ENCODE measurements at regions not wholly inside any gene's neighbourhood (a gene's known extent, or its start where the extent isn't known, plus 50 kb on each side); places are given as distances from the start of the nearest gene placed in this dataset.
"Not testable (repeated sequence)": the region's sequence is repeated elsewhere in the genome, so short reads cannot be mapped to it uniquely, and the experiment has no call there.

DNA sequence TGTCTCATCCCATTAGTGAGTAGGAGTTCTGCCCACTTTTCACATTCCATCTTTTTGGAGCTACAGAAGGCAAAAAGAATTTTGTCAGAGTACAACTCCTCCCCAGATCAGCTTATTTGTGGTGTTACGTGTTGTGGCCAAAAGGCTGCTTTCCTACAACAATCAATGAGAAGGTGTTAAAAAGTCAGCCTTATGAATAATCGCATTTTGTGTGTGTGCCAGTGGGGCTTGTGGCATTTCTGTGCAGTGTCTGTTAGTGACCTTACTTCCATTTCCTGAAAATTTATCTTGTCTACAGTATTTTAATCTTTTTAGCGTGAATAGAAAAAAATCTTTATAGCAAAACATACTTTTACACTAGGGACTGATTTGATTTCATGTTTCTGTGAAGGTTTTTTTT lies 458.3 kb upstream of the LCORL start:
- no peak for DNase-seq (ENCODE audit: low read depth in 2 of 2)

DNA sequence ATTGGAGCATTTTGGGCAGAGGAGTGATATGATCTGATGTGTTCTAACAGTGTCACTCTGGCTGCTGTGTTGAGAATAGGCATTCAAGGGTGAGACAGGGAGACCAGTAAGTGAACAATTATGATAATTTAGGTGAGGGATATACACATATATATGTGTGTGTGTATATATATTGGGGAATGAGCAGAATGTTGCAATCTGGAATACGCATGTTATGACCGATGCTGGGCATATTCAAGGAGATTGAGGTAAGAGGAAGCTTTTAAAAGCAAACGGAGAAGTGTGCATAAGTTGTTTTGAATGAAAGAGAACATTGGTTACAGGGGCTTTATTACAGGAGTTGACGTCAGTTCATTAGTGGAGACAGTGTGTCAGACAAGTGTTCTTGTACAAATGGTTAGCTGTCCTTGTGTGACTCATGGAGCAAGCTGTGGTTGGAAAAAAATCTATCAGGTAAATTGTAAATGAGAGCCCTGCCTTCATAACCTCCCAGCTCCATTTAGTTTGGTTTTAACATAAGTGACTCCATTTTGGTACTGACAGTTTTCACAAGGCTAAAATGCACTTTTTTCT lies 442.5 kb upstream of the LCORL start:
- no peak for DNase-seq (ENCODE audit: low read depth in 2 of 2)

DNA sequence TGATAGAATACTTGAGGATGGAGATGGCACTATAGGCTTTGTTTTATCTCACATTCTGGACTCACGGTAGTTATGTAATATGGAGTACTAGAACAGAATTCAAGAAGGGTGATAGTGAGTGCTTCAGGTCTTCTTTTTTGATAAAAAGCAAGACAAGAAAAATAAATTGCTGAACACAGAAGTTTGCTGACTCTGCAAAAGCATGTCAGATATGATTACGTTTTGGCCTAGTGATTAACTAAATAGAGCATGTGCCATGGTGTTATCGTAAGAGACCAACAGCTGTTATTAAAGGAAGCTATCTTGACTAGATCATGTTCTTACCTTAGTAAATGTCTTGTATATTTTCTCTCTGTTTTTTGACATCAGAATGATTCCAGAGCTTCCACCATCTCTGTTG lies 436.9 kb upstream of the LCORL start:
- no peak for DNase-seq (ENCODE audit: low read depth in 2 of 2)

DNA sequence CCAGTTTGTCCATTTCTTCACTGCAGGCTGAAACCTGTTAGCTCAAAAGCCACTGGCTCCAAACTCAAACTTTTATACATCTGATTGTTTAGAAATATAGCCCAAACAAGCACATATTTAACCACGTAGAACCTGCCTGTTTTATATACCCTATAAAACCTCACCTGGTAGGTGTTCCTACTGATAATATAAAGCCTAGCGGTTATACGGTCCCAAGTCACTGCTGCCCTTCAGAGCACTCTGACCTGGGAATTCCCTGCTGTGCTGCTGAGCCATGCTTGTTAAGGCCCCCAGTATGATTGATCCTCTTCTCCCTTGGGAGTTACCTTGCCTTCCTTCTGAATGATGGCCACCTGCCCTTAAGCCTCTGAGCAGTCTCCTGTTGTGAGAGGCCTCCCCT lies 432.8 kb upstream of the LCORL start:
- no peak for DNase-seq (ENCODE audit: low read depth in 2 of 2)

DNA sequence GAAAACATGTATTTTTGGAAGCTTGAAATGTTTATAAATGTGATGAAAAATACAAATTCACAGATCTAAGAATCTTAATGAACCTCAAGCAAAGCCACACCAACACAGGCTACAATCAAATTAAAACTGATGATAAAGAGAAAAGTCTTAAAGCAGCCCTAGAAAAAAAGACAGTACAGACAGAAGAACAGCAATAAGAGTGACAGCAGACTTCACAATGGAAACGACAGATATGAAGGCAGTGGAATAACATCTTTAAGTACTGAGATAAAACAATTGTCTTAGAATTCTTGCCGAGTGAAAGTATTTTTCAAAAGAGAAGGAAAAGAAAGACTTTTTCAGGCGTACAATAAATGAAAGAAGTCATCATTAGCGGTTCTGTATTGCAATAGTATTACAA lies 423.6 kb upstream of the LCORL start:
- no peak for DNase-seq (ENCODE audit: low read depth in 2 of 2)

DNA sequence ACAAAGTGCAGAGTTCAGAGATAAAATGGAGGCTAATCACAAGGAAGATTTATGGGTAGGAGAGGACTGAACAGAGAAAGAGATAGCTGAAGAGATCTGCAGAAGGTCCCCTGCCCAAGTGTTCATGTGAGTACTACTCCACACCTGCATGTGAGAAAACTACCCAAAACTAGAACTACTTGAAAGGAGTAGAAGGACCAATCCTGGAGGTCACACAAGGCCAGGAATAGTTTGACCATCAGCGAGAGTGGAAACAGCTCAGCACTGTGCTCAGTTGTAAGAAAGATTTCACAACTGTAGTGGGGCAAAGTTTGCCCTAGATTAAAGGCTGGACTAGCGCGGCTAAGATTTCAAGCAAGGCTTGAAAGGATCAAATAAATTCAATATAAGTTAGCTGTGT lies 422.7 kb upstream of the LCORL start:
- no peak for DNase-seq (ENCODE audit: low read depth in 2 of 2)

DNA sequence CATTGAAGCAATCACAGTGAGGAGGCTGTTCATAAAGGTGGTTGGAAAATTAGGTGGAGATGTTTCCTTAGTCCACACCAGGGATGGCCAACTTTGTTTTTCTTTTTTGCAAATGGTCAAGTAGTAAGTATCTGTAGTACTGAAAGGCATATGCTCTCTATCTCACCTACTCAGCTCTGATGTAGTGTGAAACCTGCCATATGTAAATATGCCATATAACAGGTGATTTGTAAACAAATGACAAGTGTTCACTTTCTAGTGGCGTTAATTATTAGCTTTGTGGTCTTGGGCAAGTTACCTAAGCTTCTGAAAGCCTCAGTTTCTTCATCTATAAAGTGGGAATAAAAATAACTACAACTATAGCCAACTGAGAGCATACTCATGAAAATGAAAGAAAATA lies 421.4 kb upstream of the LCORL start:
- no peak for DNase-seq (ENCODE audit: low read depth in 2 of 2)

DNA sequence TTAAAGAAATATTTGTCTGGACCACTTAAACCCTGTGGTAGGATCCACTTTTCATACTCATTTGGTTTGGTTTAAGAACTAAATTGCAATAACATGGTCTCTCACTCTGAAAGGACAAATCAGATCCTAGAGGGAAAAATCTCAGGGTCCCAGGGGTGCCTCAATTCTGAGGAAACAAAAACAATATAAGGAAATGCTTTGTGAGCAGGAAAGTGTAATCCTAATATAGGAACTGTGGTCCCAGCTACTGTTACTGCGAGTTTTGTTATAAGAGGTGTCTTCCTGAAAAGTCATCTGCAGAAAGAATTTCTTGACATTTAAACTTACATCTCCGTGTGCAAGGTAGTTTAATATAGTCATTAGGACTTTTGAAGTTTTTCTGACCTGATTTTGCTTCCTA lies 420.1 kb upstream of the LCORL start:
- DNase-seq (ENCODE audit: low read depth in 2 of 2), result no peak

DNA sequence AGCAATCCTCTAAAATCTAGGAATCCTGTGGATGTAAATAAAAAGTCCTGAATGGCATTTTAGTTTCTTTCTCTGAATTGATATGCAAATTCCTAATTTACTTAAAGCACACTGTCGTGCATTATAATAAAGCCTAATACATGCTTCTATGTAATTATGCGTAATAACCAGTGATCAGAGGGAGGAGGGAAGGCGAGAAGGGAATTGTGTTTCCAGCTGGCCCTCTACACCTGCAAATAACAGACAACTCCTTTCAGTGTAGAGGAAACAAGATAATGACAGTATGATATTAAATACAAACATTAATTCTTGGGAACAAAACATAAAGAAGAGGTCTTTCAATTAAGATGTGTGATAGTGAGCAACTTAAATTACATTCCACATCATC lies 419.6 kb upstream of the LCORL start:
- DNase-seq (ENCODE audit: low read depth in 2 of 2), result no peak

DNA sequence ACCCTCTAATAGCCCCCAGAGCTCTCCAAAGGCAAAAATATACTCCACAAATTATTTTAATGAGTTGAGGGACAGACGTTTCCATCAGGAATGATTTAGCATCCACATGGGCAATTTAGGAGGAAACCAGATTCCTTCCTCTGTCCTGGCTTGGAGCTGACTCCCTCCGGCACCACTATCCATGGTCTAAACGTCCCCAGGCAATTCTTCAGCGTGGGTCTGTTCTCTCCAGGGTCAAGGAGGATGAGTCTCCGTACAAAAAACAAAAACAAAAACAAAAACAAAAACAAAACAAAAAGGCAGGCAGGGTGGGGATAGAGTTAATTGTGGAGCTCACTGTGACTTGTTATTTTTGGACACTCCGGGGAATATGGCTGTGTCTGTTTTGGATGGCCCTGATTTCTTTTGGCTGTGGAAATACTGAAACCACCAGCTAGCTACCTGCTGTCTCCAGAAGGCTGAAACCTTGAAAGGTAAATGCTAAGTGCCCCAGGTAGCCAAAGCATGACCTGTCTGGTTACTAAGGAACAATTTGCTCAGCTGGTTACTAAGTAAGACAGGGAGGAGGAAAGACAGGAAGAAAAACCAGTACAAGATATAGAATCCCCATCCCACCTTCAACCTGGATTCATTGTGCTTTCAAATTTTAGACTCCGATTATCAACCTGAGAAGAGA lies 419.1 kb upstream of the LCORL start:
- no peak for DNase-seq (ENCODE audit: low read depth in 2 of 2)

DNA sequence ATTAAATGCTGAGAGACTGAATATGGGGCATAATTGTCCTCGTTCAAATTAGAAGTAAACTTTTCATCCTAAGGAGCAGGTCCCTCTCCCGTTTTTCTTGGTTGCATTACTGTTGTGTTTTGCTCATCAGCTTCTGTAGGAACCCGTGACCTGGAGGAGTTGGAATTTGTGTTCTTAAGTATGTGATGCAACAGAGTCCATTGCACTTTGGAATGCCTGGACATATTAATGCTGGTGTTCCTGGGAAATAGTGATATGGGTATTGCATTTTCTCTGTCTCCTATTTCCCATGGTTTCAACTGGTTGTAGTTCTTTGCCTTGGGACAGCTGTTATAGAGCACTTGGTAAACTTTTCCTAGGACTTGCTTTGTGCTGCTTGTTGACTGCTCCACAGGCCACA lies 417.8 kb upstream of the LCORL start:
- DNase-seq (ENCODE audit: low read depth in 2 of 2), result no peak

DNA sequence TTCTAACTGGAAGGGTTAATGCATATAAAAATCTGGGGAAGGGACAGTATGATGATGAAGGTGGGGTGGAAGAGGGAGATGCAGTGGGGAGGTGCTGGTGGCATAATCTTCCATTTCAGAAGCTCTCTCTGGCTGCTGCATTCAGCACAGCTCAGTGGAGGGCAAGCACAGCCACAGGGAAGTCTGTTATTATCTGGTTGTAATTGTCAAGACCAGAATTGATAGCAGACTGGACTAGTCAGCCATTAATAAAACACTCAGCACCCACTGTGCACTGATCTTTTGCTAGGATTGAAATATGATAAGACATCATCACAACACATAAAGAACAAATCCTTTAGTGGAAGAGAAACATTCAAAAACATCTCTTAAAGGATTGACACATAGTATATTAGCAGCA lies 414.2 kb upstream of the LCORL start:
- no peak for DNase-seq (ENCODE audit: low read depth in 2 of 2)

DNA sequence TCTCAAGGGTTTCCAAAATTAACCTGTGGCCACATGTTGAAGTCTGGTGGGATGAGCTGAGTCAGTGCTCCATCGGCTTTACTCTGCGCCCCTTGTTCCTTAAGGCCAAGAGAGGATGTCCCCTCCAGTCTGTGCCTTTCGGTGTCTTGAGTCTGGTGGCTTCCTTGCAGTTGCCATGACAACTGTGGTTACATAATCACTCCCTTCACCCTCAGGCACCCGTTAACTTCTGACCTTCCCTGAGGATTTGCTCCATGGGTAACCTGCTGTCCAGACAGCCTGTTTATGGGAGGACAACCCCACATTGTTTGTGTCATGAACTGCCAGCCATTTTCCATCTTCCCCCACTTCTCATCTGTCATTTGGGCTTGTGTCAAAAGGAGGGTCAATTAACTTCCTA lies 401.1 kb upstream of the LCORL start:
- DNase-seq (ENCODE audit: low read depth in 2 of 2), result no peak

DNA sequence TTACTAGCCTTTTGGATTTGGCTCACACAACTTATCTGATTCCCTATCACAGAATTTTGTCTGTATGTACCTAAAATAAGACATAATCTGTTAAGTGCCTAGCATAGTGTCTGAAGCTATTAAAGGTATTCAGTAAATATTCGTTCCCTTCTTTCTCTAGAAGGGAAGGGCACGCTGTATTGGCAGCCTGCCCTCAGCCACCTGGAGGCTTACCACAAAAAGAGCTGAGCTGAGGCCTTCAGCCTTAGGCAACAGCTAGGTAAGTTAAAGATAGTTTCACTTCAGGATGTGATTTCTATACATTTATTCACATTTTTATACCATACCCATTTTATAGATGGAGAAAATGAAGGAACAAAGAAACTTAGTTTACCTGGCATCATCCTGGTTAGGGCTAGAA lies 400.0 kb upstream of the LCORL start:
- DNase-seq (ENCODE audit: low read depth in 2 of 2), result no peak

DNA sequence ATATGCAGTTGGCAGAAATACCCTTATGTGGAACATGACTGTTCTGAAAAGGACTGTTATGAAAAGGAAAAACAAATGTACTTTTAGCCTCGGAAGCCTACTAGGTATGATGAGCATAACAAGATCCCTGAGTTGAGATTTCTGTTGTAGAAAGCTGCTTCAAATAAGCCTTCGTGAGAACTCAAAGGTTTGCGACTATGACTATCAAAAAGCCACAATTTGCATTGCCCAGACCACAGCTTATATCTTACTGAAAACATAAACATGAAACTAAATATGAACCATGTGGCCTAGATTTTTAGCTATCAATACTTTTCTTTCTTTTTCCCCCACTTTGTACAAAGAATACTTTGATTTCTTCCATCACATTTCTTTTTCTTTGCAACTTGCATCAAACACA lies 398.2 kb upstream of the LCORL start:
- no peak for DNase-seq (ENCODE audit: low read depth in 2 of 2)

DNA sequence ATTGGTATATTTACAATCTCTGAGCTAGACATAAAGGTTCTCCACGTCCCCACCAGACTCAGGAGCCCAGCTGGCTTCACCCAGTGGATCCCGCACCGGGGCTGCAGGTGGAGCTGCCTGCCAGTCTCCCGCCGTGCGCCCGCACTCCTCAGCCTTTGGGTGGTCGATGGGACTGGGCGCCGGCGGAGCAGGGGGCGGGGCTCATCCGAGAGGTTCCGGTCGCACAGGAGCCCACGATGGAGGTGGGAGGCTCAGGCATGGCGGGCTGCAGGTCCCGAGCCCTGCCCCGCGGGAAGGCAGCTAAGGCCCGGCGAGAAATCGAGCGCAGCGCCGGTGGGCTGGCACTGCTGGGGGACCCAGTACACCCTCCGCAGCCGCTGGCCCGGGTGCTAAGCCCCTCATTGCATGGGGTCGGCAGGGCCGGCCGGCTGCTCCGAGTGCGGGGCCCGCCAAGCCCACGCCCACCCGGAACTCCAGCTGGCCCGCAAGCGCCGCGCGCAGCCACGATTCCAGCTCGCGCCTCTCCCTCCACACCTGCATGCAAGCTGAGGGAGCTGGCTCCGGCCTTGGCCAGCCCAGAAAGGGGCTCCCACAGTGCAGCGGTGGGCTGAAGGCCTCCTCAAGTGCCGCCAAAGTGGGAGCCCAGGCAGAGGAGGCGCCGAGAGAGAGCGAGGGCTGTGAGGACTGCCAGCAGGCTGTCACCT lies 396.8 kb upstream of the LCORL start:
- DNase-seq (ENCODE audit: low read depth in 2 of 2), result not testable (repeated sequence)

DNA sequence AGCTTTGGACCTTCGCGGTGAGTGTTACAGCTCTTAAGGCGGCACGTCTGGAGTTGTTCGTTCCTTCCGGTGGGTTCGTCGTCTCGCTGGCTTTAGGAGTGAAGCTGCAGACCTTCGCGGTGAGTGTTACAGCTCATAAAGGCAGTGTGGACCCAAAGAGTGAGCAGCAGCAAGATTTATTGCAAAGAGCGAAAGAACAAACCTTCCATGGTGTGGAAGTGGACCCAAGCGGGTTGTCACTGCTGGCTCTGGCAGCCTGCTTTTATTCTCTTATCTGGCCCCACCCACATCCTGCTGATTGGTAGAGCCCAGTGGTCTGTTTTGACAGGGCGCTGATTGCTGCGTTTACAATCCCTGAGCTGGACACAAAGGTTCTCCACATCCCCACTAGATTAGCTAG lies 396.1 kb upstream of the LCORL start:
- not testable (repeated sequence) for DNase-seq (ENCODE audit: low read depth in 2 of 2)

DNA sequence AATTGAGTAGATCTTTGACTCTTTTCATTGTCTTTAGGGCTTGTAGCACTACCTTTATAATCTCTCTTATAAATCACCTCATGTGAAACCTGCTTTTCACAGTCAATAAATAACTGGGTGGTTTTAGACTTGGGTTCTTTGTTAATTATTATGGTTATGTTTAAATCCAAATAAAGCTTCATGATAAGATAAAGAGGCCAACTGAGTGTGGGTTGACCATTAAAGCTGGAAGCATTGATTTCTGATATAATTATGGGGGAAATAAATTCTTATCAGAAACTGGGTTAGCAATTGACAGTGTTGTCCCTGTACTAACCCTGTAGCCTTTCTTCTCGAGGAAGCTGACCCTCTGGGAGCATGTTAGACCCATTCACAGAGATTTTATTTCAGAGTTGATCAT lies 384.7 kb upstream of the LCORL start:
- DNase-seq (ENCODE audit: low read depth in 2 of 2), result no peak

DNA sequence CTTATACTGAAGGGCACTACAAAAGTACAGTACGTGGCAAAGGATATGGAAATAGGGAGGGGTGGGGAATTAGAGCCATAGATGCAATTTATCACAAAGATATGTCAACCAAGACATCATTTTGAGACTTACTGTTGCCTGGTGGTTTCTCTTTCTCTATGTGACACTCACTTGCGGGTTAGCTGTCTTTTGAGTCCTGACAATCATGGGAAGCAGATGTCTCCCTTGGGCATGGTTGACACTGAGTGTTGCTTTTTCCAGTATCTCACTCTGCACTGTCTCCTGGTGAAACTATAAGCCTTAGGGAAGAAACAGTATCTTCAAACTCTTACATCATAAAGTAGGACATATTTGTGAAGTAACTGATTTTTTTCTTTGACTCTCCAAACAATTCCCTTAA lies 383.5 kb upstream of the LCORL start:
- DNase-seq (ENCODE audit: low read depth in 2 of 2), result no peak

DNA sequence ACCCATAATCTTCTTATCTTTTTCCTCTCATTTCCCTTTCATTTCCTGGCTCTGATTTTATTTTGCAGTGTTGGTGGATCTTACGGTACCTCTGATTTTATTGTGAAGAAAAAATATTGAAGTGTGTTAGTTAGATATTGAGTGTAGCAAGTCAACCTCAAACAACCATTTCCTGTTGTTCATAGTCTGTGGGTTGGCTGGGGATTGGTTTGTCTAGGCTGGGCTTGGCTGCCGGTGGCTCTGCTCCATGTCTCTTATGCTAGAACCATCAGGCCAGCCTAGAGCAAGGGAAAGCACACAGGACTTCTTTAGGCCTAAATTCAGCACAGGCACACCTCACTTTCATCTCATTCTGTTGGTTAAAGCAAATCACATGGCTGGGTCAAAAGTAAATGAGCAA lies 383.1 kb upstream of the LCORL start:
- no peak for DNase-seq (ENCODE audit: low read depth in 2 of 2)

DNA sequence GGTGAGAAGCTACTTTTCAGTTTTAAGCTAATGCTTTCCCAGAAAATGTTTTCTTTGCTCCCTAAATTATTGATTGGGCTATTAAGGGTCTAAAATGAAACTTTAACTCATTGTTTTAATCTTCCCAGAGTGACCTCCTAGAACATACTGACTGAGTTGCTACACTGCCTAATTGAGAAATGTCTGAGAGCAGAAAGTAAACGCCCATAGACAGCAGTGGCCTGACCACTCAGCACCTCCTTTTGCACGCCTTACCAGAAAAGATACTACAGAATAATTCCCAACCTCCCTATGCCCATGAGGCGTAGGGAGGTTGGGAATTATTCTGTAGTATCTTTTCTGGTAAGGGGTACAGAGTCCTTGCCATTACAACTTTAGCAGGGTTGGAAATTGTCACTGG lies 381.8 kb upstream of the LCORL start:
- no peak for DNase-seq (ENCODE audit: low read depth in 2 of 2)

DNA sequence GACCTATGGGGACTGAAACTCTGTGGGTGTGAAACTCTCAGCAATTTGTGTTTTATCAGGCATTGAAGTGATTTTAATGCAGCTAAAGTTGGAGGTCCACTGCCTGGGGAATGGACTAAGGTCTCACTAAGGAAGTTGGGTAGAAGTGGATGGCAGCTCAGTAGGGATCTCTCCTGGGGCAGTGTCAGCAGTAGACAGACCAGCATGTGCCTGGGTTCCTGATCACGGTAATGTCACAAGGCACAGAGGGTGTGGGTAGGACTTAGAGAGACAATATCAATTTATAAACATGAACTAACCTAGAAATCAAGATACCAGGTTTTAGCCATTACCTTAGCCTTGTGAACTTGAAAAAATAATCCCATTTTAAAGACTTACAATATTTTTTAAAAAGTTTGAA lies 380.3 kb upstream of the LCORL start:
- no peak for DNase-seq (ENCODE audit: low read depth in 2 of 2)

DNA sequence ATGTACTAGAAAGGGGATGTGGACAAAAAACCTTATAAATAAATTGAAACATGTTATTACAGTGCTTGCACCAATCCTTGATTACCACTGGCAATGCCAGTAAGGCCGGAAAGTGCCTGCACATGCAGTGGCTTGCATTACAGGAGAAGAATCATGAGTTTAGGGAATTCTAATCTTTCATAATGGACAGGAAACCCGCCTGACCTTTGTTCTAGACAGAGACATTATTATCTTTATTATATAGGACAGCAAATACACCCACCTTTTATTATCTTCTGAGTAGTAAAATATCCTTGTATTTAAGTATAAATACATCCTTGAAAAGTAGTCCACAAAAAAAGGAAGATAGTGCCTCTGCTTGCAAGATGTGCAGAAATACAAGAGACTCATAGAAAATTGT lies 379.9 kb upstream of the LCORL start:
- DNase-seq (ENCODE audit: low read depth in 2 of 2), result no peak

DNA sequence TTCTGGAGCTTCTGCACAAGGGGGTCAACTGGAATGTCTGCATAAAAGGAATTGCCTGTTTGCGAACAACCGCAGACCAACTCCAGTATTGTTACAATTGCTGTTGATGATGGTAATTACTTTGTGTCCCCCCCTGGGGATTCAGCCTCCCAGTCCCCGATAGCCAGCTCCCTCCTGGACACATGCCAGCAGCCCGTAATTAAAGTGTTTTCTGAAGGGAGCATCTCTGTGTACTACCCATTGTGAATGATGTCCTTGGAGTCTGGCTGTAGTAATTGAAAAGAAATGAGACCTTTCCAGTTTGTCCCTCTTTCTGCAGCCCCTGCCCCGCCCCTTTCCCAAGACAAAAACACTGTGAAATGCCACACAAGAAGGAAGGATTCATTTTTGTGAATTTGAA lies 377.1 kb upstream of the LCORL start:
- no peak for DNase-seq (ENCODE audit: low read depth in 2 of 2)
